Epithelial cell of esophagus (primary cell): ENCODE measurements at regions not wholly inside any gene's neighbourhood (a gene's known extent, or its start where the extent isn't known, plus 50 kb on each side); places are given as distances from the start of the nearest gene placed in this dataset.

Experiments
- DNase-seq: peaks from one replicate; pipeline ENCODE4 v3.0.0; 2010; ENCODE audit warnings: low read depth
- H3K4me3 ChIP-seq: 2 replicates; pipeline ENCODE4 v1.5.1; 2011; ENCODE audit warnings: mild to moderate bottlenecking, low read length, control low read depth
- TF ChIP-seq, protein P1 (sequence below): IDR thresholded peaks from 2 replicates; pipeline ENCODE4 v1.5.1; 2011; ENCODE audit warnings: low read depth, mild to moderate bottlenecking, low read length, control low read depth, inconsistent platforms; ENCODE audit not compliant: insufficient read depth; ENCODE audit errors: missing control alignments

DNA sequence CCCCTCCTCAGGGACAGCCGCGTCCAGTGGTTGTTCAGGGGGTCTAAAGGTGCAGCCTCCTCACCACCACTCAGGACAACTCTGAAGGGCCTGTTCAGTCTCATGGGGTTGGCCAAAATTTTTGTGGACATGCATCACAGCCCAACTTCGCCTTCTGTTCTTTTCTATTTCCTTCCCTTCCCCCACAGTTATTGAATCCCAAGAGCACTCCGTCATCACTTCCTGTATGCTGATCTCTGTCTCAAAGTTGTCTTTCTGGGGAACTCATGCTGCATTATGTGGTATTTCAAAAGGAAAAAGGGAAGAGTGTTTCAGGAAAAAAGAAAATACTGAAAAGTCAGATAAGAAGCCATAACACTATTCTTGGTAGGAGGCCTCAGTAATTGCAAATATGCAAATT is 355.4 kb downstream of the CAAP1 start:
- TF ChIP-seq, protein P1, sequence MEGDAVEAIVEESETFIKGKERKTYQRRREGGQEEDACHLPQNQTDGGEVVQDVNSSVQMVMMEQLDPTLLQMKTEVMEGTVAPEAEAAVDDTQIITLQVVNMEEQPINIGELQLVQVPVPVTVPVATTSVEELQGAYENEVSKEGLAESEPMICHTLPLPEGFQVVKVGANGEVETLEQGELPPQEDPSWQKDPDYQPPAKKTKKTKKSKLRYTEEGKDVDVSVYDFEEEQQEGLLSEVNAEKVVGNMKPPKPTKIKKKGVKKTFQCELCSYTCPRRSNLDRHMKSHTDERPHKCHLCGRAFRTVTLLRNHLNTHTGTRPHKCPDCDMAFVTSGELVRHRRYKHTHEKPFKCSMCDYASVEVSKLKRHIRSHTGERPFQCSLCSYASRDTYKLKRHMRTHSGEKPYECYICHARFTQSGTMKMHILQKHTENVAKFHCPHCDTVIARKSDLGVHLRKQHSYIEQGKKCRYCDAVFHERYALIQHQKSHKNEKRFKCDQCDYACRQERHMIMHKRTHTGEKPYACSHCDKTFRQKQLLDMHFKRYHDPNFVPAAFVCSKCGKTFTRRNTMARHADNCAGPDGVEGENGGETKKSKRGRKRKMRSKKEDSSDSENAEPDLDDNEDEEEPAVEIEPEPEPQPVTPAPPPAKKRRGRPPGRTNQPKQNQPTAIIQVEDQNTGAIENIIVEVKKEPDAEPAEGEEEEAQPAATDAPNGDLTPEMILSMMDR, result no peak
- no peak overlapping the region for H3K4me3 ChIP-seq
- no peak for DNase-seq

DNA sequence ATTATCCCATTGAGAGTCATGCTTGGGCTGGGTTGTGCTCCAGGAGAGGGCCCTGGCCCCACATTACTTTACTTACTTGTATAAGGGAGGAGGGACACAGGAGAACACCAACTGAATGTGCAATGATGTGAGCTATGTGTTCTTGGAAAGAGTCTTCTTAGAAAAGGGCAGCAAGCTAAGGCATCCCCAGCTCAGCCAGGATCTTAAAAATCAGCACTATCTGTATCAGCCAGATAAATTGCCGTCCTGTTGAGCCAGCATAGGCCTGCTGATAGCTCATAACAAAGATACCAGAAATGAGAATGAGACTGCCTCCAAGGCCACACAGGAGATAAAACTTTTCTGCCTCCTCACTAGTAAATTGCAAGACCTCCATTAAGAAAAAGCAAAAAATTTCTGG is 357.5 kb downstream of the CAAP1 start:
- TF ChIP-seq, protein P1, result no peak
- no peak overlapping the region for H3K4me3 ChIP-seq
- DNase-seq, result no peak

DNA sequence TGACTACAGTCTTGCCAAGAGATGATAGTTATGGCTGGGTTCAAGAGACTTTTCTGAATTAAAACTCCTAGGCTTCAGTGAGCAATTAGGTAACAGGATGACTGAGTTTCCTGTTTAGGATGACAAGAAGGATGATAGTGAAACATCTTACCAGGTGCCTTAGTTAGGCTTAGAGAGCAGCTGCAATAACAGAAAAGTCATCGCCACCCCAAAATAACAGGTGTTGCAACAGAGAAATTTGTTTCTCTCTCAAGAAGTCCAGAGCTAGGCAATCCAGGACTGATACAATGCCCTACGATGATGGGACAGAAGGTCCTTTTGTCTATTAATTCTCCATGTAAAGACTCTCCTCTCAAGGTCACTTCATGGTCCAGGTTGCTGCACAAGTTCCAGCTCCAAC is 361.8 kb downstream of the CAAP1 start:
- DNase-seq, result no peak
- H3K4me3 ChIP-seq, result no peak overlapping the region
- TF ChIP-seq, protein P1, result no peak

DNA sequence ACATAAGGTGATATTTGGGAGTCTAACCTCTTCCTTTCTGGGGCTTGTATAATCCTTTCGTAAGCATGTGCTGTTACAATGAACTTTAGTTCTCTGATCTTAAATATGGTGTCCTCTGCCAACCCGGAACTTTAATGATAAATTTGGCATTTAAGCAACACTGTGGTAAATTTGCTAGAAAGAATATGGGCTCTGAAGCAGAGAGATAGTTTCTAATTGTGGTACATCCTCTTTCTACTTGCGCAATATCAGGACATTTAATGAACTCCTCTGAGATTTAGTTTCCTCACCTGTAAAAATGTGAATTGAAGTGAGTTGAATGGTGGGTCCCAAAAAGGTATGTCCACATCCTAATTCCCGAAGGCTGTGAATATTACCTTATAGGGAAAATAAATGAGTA is 364.7 kb downstream of the CAAP1 start:
- no peak for DNase-seq
- no peak overlapping the region for H3K4me3 ChIP-seq
- TF ChIP-seq, protein P1, result no peak

DNA sequence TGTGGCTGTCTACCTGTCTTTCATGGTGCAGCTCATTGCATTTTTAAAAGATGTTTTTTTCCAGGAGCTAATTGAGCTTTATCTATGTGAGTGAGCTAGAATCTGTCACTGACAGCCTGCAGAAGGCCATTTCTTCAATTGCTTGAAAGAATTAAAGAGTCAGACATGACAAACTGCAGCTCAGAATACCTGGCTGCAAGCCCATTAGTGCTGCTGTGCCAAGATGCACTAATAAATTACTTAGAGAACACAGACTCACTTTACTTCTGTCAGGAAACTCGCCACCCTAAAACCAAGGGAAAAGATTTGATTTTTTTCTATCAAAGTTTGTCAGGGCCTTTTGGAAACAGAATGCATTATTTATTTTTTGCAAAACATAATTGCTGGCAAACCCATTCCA is 368.3 kb downstream of the CAAP1 start:
- TF ChIP-seq, protein P1, result no peak
- DNase-seq, result no peak
- H3K4me3 ChIP-seq, result no peak overlapping the region

DNA sequence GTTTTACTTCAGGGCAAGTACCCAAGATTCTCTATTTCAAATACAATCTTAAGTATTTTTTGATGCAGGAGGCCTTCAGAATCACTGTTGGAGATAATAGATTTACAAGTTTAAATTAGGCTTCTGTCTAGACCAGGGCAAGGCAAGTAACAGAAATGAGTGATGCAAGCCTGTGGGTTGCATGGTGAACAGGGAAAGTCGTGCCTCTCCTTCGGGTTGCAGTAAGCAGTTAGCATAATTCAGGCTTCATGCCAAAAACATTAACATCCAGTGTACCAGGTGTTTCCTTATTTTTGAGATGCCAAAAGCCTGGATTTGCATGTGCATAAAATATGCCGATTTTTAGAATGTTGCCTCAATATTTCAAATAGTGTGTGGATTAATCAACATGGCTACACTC is 369.0 kb downstream of the CAAP1 start:
- DNase-seq, result no peak
- TF ChIP-seq, protein P1, result no peak
- no peak overlapping the region for H3K4me3 ChIP-seq

DNA sequence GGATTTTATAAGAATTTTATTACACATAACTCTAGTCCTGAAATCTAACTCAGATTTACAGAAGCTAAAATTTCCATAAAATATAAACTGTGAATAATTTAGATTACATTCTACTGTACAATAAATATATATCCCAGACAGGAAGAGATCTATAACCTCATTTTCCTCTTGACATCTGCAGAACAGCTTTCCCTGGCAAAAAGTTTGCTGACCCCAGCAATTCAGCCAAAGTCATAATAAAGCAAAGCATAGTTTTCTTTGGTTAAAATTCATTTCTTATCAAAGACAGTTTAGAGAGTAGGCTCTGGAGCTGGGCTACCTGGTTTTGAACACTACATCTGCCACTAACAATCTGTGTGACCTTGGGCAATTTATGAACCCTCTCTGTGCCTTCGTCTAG is 372.5 kb downstream of the CAAP1 start:
- H3K4me3 ChIP-seq, result no peak overlapping the region
- no peak for DNase-seq
- TF ChIP-seq, protein P1, result no peak
